ENCODE measurements at regions not wholly inside any gene's neighbourhood (a gene's known extent, or its start where the extent isn't known, plus 50 kb on each side); places are given as distances from the start of the nearest gene placed in this dataset.

DNA sequence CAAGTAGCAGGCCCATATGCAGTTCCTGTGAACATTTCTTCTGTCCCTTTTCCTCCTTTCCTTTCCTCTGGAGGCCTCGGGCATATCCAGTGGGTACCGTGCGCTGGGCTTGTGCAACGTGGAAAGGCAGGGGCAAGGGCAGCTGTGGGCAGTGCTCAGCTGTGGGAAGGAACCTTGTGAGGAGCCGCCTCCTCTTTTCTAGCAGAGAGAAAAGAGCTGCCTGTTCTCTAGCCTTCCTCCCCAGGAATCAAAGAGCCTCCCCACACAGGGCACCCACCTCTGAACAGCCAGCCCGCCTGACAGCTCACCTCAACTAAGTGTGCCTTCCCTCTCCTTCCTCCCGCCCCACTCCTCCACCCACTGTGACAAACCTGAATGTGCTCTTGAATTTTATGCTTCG lies 143.3 kb upstream of the HDDC2 start:
- Histone ChIP-seq H4K5ac (ENCODE audit: insufficient read length, low read depth, low read length) (no peak overlapping the region), H4K91ac (ENCODE audit: insufficient read length, low read depth, low read length) (no peak overlapping the region), H3K9ac (ENCODE audit: extremely low read depth, insufficient read length, low read length) (no peak overlapping the region), H3K27ac (ENCODE audit: insufficient read length, low read depth, low read length) (no peak overlapping the region), H3K4me1 (ENCODE audit: insufficient read depth, low read length) (peaks cover 4% of the 10 kb centered on the region; the same call in 1 of the 2 replicates), H3K56ac (ENCODE audit: insufficient read length, low read depth, low read length) (no peak overlapping the region), H3T11ph (ENCODE audit: low read length) (no peak overlapping the region), H2BK15ac (ENCODE audit: low read depth, low read length) (no peak overlapping the region), H2BK12ac (ENCODE audit: insufficient read length, low read depth, low read length) (no peak overlapping the region), H3K79me1 (ENCODE audit: insufficient read depth, low read depth, low read length, poor library complexity, severe bottlenecking) (no peaks in the 10 kb centered on the region), H3K4ac (ENCODE audit: low read depth, low read length) (no peak overlapping the region), H2AK5ac (ENCODE audit: insufficient read length, low read length) (no peak overlapping the region), H3K14ac (ENCODE audit: insufficient read depth, low read length) (no peak overlapping the region), H4K8ac (replicated peaks; ENCODE audit: insufficient read length, low read depth, low read length) (no peak overlapping the region), H4K20me1 (ENCODE audit: control insufficient read depth, insufficient read depth, insufficient read length) (no peaks in the 10 kb centered on the region), H3K18ac (ENCODE audit: insufficient read length, low read depth, low read length) (no peak overlapping the region), H3K4me2 (ENCODE audit: insufficient read depth, insufficient read length, low read length) (no peak overlapping the region), H3K23me2 (ENCODE audit: insufficient read length, low read depth, low read length, poor library complexity, severe bottlenecking) (no peaks in the 10 kb centered on the region), H3K9me3 (ENCODE audit: control insufficient read depth, low read depth, low read length) (no peaks in the 10 kb centered on the region), H3K79me2 (ENCODE audit: insufficient read depth, low read length) (no peaks in the 10 kb centered on the region), H3K23ac (ENCODE audit: insufficient read length, low read depth, low read length) (no peak overlapping the region), H2BK5ac (ENCODE audit: insufficient read length, low read length) (no peak overlapping the region), H2AFZ (ENCODE audit: low read length) (no peak overlapping the region), H3K27me3 (ENCODE audit: insufficient read depth, low read length) (no peaks in the 10 kb centered on the region), H2BK20ac (ENCODE audit: low read depth, low read length, poor library complexity, severe bottlenecking) (no peak overlapping the region), H2BK120ac (ENCODE audit: low read depth, low read length, poor library complexity, severe bottlenecking) (no peak overlapping the region)
- TF ChIP-seq, protein P1, sequence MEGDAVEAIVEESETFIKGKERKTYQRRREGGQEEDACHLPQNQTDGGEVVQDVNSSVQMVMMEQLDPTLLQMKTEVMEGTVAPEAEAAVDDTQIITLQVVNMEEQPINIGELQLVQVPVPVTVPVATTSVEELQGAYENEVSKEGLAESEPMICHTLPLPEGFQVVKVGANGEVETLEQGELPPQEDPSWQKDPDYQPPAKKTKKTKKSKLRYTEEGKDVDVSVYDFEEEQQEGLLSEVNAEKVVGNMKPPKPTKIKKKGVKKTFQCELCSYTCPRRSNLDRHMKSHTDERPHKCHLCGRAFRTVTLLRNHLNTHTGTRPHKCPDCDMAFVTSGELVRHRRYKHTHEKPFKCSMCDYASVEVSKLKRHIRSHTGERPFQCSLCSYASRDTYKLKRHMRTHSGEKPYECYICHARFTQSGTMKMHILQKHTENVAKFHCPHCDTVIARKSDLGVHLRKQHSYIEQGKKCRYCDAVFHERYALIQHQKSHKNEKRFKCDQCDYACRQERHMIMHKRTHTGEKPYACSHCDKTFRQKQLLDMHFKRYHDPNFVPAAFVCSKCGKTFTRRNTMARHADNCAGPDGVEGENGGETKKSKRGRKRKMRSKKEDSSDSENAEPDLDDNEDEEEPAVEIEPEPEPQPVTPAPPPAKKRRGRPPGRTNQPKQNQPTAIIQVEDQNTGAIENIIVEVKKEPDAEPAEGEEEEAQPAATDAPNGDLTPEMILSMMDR (conservative IDR thresholded peaks at IDR 0.05) = no peak
- WGBS (ENCODE audit: extremely low coverage, insufficient read length, low lambda C conversion rate) = no CpG with 5 or more reads among the region's 8 CpGs
- Mint-ChIP-seq H3K4me1 (peaks cover 24 to 26% of the 10 kb centered on the region in 2 experiments), H3K27ac (no peak overlapping the region), H3K4me3 (no peak overlapping the region), H3K27me3 (ENCODE audit: low read depth) (no peaks in the 10 kb centered on the region), H3K36me3 (ENCODE audit: insufficient read depth in 1 of 3, low read depth in 3 of 3) (peaks cover 0 to 7% (median 3%) of the 10 kb centered on the region in 3 experiments; a peak in 4 of 7 replicates), H3K9me3 (peaks cover 0 to 11% of the 10 kb centered on the region in 2 experiments; a peak in 4 of 5 replicates)
- no peak for DNase-seq
